ENCODE measurements at regions not wholly inside any gene's neighbourhood (a gene's known extent, or its start where the extent isn't known, plus 50 kb on each side); places are given as distances from the start of the nearest gene placed in this dataset.

DNA sequence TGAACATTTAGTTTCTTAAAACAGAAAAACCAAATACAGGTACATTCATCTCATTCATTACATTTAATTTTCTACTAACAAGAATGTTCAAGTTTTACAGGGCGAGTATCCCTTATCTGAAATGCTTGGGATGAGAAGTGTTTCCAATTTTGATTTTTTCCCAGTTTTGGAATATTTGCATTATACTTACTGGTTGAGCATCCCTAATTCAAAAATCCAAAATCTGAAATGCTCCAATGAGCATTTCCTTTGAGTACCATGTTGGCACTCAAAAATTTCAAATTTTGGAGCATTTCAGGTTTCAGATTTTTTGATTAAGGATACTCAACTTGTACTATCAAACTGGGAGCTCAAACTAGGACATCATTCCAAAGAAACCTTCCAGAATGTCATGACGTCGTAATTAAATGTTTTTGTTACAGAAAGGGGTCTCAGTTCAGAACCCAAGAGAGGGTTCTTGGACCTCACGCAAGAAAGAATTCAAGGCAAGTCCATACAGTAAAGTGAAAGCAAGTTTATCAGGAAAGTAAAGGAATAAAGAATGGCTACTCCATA, 90.8 kb upstream of the PIK3CG start:
- ChIA-PET CTCF (interaction anchor here (1.4 kb wide), 1 partner anchor 232 kb away, joined by 8 read pairs; no protein-coding TSS in a partner anchor), RAD21 (ENCODE audit: low non-redundant PET in 1 of 2, low total read pairs in 2 of 2, uncharacterized antibody in 2 of 2, unreplicated experiment in 2 of 2) (no interaction called here), POLR2A (interaction anchor here (1.3 to 2.0 kb wide), 2 partner anchors 18 to 38 kb away, joined by 3 to 6 read pairs; no protein-coding TSS in a partner anchor)
- peak overlapping the region; percentile 87 for H3K27ac ChIP-seq (ENCODE audit: low read depth, low read length)
- peak overlapping the region; percentile 82 for H2AFZ ChIP-seq (ENCODE audit: low read depth, low read length, poor library complexity, severe bottlenecking)
- no peaks in the 10 kb centered on the region for H3K27me3 ChIP-seq (ENCODE audit: insufficient read depth, low read length)
- ATAC-seq (no peak), DNase-seq (ENCODE audit: low read depth, low spot score) (no peak)
- BruUV-seq (replicated peaks): TSS peak; percentile 93
- TF ChIP-seq ELF1 (IDR thresholded peaks at IDR 0.05; ENCODE audit: borderline replicate concordance, low read depth): 0 out of 2 replicates have a peak, but pooled peaks have one; percentile 13
- TF ChIP-seq, protein P1, sequence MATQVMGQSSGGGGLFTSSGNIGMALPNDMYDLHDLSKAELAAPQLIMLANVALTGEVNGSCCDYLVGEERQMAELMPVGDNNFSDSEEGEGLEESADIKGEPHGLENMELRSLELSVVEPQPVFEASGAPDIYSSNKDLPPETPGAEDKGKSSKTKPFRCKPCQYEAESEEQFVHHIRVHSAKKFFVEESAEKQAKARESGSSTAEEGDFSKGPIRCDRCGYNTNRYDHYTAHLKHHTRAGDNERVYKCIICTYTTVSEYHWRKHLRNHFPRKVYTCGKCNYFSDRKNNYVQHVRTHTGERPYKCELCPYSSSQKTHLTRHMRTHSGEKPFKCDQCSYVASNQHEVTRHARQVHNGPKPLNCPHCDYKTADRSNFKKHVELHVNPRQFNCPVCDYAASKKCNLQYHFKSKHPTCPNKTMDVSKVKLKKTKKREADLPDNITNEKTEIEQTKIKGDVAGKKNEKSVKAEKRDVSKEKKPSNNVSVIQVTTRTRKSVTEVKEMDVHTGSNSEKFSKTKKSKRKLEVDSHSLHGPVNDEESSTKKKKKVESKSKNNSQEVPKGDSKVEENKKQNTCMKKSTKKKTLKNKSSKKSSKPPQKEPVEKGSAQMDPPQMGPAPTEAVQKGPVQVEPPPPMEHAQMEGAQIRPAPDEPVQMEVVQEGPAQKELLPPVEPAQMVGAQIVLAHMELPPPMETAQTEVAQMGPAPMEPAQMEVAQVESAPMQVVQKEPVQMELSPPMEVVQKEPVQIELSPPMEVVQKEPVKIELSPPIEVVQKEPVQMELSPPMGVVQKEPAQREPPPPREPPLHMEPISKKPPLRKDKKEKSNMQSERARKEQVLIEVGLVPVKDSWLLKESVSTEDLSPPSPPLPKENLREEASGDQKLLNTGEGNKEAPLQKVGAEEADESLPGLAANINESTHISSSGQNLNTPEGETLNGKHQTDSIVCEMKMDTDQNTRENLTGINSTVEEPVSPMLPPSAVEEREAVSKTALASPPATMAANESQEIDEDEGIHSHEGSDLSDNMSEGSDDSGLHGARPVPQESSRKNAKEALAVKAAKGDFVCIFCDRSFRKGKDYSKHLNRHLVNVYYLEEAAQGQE (IDR thresholded peaks at IDR 0.05; ENCODE audit: low read depth): no peak
- H3K4me2 ChIP-seq (ENCODE audit: low read length): peak overlapping the region; percentile 80
- intact Hi-C loops (cut with micrococcal nuclease): loop anchor here (2.0 kb wide), 2 partner anchors 55 to 113 kb away; partner anchors contain the start of gene CCDC71L
- no peaks in the 10 kb centered on the region for H4K20me1 ChIP-seq (ENCODE audit: insufficient read depth)
- no peaks in the 10 kb centered on the region for H3K9me2 ChIP-seq (ENCODE audit: insufficient read depth)
- H3K9ac ChIP-seq (ENCODE audit: low read length): peak overlapping the region; percentile 63
- peaks cover 57 to 94% of the 10 kb centered on the region in 2 experiments for H3K4me1 ChIP-seq (ENCODE audit: control insufficient read depth in 1 of 2, insufficient read depth in 2 of 2, low read length in 2 of 2)
- no peaks in the 10 kb centered on the region for H3K79me2 ChIP-seq (ENCODE audit: insufficient read depth, low read length)
- H3K9me3 ChIP-seq (ENCODE audit: control insufficient read depth in 1 of 2, insufficient read depth in 1 of 2, low read depth in 1 of 2, low read length in 2 of 2): no peaks in the 10 kb centered on the region
- H3K4me3 ChIP-seq (replicated peaks in 1 of 2; ENCODE audit: low read depth in 1 of 2, low read length in 2 of 2): peak overlapping the region; percentile 6 to 51
- no peaks in the 10 kb centered on the region for H3K36me3 ChIP-seq (ENCODE audit: control insufficient read depth in 1 of 2, insufficient read depth in 2 of 2, low read length in 2 of 2)
